ENCODE measurements at regions not wholly inside any gene's neighbourhood (a gene's known extent, or its start where the extent isn't known, plus 50 kb on each side); places are given as distances from the start of the nearest gene placed in this dataset.

DNA sequence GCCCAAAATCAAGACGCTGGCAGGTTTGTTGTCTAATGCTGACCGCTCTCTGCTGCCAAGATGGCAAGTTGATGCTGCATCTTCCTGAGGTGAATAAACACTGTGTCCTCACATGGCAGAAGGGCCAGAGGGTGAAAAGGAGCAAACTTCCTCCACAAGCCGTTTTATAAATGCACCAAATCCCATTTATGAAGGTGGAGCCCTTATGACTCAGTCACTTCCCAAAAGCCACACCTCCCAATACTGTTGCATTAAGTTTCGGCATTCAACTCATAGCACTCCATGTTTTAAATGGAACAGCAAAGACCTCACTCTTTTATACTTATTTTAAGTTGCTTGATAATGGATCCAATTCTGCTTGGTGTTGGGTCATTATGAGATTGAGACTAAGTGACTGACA, 316.6 kb downstream of the RFPL4B start:
- no peak overlapping the region for H3K27ac ChIP-seq
- no peak for TF ChIP-seq CTCF (IDR thresholded peaks at IDR 0.05)
- DNase-seq (ENCODE audit: low spot score), result no peak
- no peak overlapping the region for H3K4me3 ChIP-seq

DNA sequence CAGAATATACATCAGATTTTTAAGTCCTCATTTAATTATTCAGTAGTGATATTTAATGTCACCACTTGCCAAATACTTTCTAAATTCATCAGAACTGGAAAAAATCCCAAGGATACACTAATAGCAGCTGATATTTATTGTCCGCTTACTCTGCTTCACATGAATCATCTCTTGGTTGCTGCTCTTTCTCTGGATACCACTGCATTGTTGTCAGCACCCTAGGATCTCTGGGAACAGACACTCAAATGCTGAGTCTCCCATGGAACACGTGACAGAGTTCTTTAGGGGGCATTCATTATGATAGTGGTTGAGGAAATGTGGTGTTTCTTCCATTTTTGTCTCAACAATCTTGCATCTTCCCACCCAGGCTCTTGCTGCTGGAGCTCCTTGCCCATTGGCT, 318.0 kb downstream of the RFPL4B start:
- DNase-seq (ENCODE audit: low spot score), result no peak
- Histone ChIP-seq H3K4me3 (no peak overlapping the region), H3K27ac (no peak overlapping the region)
- no peak for TF ChIP-seq CTCF (IDR thresholded peaks at IDR 0.05)

- DNase-seq (ENCODE audit: low spot score), result no peak
- TF ChIP-seq CTCF (IDR thresholded peaks at IDR 0.05), result no peak
- H3K27ac ChIP-seq, result no peak overlapping the region
- no peak overlapping the region for H3K4me3 ChIP-seq
Measured at GRCh38 chr6:112665815-112666214, 318.7 kb downstream of the RFPL4B start.

- no peak for DNase-seq (ENCODE audit: low spot score)
- no peak overlapping the region for H3K4me3 ChIP-seq
- H3K27ac ChIP-seq, result no peak overlapping the region
- no peak for TF ChIP-seq CTCF (IDR thresholded peaks at IDR 0.05)
Measured at GRCh38 chr6:112667427-112667826, 320.3 kb downstream of the RFPL4B start.

DNA sequence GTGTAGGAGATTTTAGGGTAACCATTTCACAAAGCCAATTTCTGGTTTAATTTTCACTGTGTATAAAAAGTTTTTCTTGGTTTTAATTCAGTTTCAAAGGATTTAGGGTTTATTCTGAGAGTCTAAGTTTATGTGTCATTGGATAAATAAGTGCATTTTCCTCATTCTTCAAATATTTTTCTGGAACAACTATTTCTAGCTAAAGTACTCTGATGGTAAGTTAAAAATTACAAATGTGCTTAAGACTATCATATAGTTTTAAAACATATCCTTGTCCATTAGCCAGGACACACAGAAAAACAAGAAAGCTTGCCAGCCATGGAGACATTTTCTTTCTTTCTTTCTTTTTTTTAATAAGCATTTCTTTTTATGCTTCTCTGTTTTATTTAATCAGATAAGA, 333.0 kb downstream of the RFPL4B start:
- Histone ChIP-seq H3K4me3 (no peak overlapping the region), H3K27ac (no peak overlapping the region)
- TF ChIP-seq CTCF (IDR thresholded peaks at IDR 0.05), result no peak
- no peak for DNase-seq (ENCODE audit: low spot score)

GRCh38 chr6:112682071-112682470, 334.9 kb downstream of the RFPL4B start:
- Histone ChIP-seq H3K4me3 (no peak overlapping the region), H3K27ac (no peak overlapping the region)
- DNase-seq (ENCODE audit: low spot score), result no peak
- TF ChIP-seq CTCF (IDR thresholded peaks at IDR 0.05), result no peak

DNA sequence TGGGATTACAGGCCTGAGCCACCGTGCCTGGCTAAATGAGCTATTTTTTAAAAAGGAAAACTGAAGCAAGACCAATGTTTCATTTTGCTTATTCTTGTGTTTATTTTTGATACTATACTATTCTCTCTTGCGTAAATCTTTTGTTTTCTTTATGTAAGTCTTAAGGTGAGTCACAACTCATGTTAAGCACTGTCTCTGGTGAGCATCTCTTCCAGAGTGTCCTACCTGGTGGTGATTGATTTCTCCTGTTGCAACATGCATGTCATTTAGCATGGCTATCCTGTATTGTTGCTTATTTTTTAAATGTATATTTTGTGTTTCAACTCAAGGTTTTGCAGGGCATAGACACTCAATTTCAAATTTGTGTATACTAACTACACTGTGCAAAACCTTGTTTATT, 336.0 kb downstream of the RFPL4B start:
- no peak overlapping the region for H3K27ac ChIP-seq
- no peak for DNase-seq (ENCODE audit: low spot score)
- H3K4me3 ChIP-seq, result no peak overlapping the region
- no peak for TF ChIP-seq CTCF (IDR thresholded peaks at IDR 0.05)
